ENCODE measurements at regions not wholly inside any gene's neighbourhood (a gene's known extent, or its start where the extent isn't known, plus 50 kb on each side); places are given as distances from the start of the nearest gene placed in this dataset.
"Not testable (repeated sequence)": the region's sequence is repeated elsewhere in the genome, so short reads cannot be mapped to it uniquely, and the experiment has no call there.

GRCh38 chr5:177857642-177858200 lies 75.0 kb upstream of the FAM153A start:
- not testable (repeated sequence) for TF ChIP-seq CTCF, POLR2A (IDR thresholded peaks at IDR 0.05)

All from body of pancreas (tissue), 4 donors.